ENCODE measurements at regions not wholly inside any gene's neighbourhood (a gene's known extent, or its start where the extent isn't known, plus 50 kb on each side); places are given as distances from the start of the nearest gene placed in this dataset.

DNA sequence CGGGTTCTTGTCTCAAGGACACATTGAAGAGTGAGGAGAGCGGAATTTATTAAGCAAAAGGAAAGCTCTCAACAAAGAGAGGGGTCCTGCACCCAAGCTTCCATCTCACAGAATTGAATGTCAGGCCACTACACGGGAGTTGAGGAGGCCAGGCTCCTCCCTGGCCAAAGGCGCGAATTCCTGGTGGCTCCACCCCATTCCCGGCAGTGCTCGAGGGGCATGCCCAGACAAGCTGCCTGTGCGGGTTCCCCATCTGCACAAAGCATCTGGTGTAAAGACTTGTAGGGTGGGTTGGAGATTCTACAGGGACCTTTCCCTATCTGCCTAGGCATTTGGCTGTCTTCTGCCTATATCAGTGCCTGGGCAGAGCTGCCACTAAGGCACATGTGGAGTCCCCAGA lies 648.5 kb upstream of the PKN2 start:
- TF ChIP-seq POLR2A (IDR thresholded peaks at IDR 0.05; ENCODE audit: low read length) (no peak), GATA1 (IDR thresholded peaks at IDR 0.05; ENCODE audit: low read depth, low read length) (no peak)

All from erythroblast (primary cell).